GM12878 (cell line): ENCODE measurements at regions not wholly inside any gene's neighbourhood (a gene's known extent, or its start where the extent isn't known, plus 50 kb on each side); places are given as distances from the start of the nearest gene placed in this dataset.

ENCODE experiments used
- ATAC-seq: fragments of 200-7000 bp; cut with Tn5 transposase; 3 replicates; pipeline ENCODE4 v1.9.1; 2020; ENCODE audit warnings: mild to moderate bottlenecking, moderate library complexity
- BruUV-seq: library from RNA; stranded (reverse); fragments of 400-500 nt; replicated peaks from 2 replicates; lab custom pipeline; 2021; lab: Mats Ljungman, UMichigan
- CTCF ChIA-PET: fragments of 300-600 bp; sonication (Branson Sonifier 250); formaldehyde crosslinking; extraction: SDS; loops from one replicate; lab custom pipeline; 2021; ENCODE audit warnings: inconsistent platforms; lab: Yijun Ruan, JAX
- POLR2A ChIA-PET: fragments of 350-600 bp; formaldehyde crosslinking; extraction: SDS; loops from one replicate; lab custom pipeline; 2021; ENCODE audit warnings: inconsistent platforms; lab: Charles Lee
- RAD21 ChIA-PET: fragments of 300-600 bp; sonication (Branson Sonifier 250); formaldehyde crosslinking; loops from one replicate; lab custom pipeline; 2023; ENCODE audit warnings: antibody characterized with exemption; ENCODE audit not compliant: unreplicated experiment; lab: Charles Lee
- SMC1A ChIA-PET: fragments of 300-600 bp; sonication (Branson Sonifier 250); formaldehyde crosslinking; loops from one replicate; lab custom pipeline; 2023; ENCODE audit not compliant: unreplicated experiment, uncharacterized antibody; lab: Charles Lee
- DNase-seq: peaks from one replicate; pipeline ENCODE4 v3.0.0-alpha.2; 2011; ENCODE audit warnings: low read depth, low spot score
- FAIRE-seq: peaks from 3 replicates; lab custom pipeline; 2011; peaks lifted over from hg19 to GRCh38; lab: Jason Lieb, UNC
- H2AFZ ChIP-seq: 2 replicates; pipeline ENCODE4 v1.6.0; 2011; ENCODE audit warnings: low read depth, low read length, control low read depth; ENCODE audit not compliant: control insufficient read depth
- H3K27ac ChIP-seq: 2 replicates; pipeline ENCODE4 v1.5.1; 2011; ENCODE audit warnings: control low read depth; ENCODE audit not compliant: control insufficient read depth, insufficient read depth
- H3K27me3 ChIP-seq, 2 experiments: replicated peaks in 1 of 2; 2 replicates each; pipeline versions ENCODE4 v1.6.0 to v1.6.1; 2011; ENCODE audit warnings: low read length in 1 of 2; ENCODE audit not compliant: control insufficient read depth in 2 of 2, insufficient read depth in 2 of 2
- H3K36me3 ChIP-seq, 2 experiments: 2 replicates each; pipeline ENCODE4 v1.5.1; 2011; ENCODE audit warnings: low read length in 1 of 2; ENCODE audit not compliant: control insufficient read depth in 2 of 2, insufficient read depth in 2 of 2
- H3K4me1 ChIP-seq: 2 replicates; pipeline ENCODE4 v1.6.1; 2011; ENCODE audit warnings: mild to moderate bottlenecking, low read length, moderate library complexity, mixed read lengths; ENCODE audit not compliant: control insufficient read depth, insufficient read depth
- H3K4me2 ChIP-seq: 2 replicates; pipeline ENCODE4 v1.6.0; 2011; ENCODE audit warnings: control low read depth; ENCODE audit not compliant: control insufficient read depth, insufficient read depth
- H3K4me3 ChIP-seq: fragments of 200-600 bp; sonication (generic); 2 replicates; pipeline ENCODE4 v1.5.1; 2016
- H3K79me2 ChIP-seq: 2 replicates; pipeline ENCODE4 v1.6.0; 2011; ENCODE audit warnings: low read length; ENCODE audit not compliant: control insufficient read depth, insufficient read depth
- H3K9ac ChIP-seq: 2 replicates; pipeline ENCODE4 v1.8.0; 2011; ENCODE audit warnings: low read length, control low read depth, mixed read lengths; ENCODE audit not compliant: control insufficient read depth, insufficient read depth
- H3K9me3 ChIP-seq: replicated peaks from 3 replicates; pipeline ENCODE4 v1.5.1; 2011; ENCODE audit warnings: mild to moderate bottlenecking, low read length; ENCODE audit not compliant: control insufficient read depth, insufficient read depth
- H4K20me1 ChIP-seq: 2 replicates; pipeline ENCODE4 v1.6.0; 2011; ENCODE audit not compliant: control insufficient read depth, insufficient read depth
- CHD2 ChIP-seq: IDR thresholded peaks from 2 replicates; pipeline ENCODE4 v1.6.1; 2011; ENCODE audit warnings: low read depth, low read length, improper control_type of control experiment, borderline replicate concordance
- DPF2 ChIP-seq: fragments of 450-650 bp; IDR thresholded peaks from 2 replicates; pipeline ENCODE4 v1.6.1; 2017; ENCODE audit warnings: mild to moderate bottlenecking
- GABPA ChIP-seq: IDR thresholded peaks from 2 replicates; pipeline ENCODE4 v1.6.1; 2014; ENCODE audit warnings: antibody characterized with exemption, low read depth, mild to moderate bottlenecking, inconsistent platforms
- IRF3 ChIP-seq: fragments of 450-650 bp; IDR thresholded peaks from 2 replicates; pipeline ENCODE4 v1.6.1; 2014; ENCODE audit warnings: mild to moderate bottlenecking
- JUNB ChIP-seq: IDR thresholded peaks from 2 replicates; pipeline ENCODE4 v1.6.1; 2016; ENCODE audit warnings: antibody characterized with exemption, mild to moderate bottlenecking
- MEF2A ChIP-seq: IDR thresholded peaks from 2 replicates; pipeline ENCODE4 v1.6.1; 2011; ENCODE audit warnings: low read depth, mild to moderate bottlenecking, low read length, moderate library complexity; ENCODE audit not compliant: insufficient read depth
- MLLT1 ChIP-seq: fragments of 450-650 bp; IDR thresholded peaks from 2 replicates; pipeline ENCODE4 v1.6.1; 2016; ENCODE audit warnings: mild to moderate bottlenecking
- MYC ChIP-seq: IDR thresholded peaks from 2 replicates; pipeline ENCODE4 v1.6.1; 2011; ENCODE audit warnings: mild to moderate bottlenecking, low read length, moderate library complexity, inconsistent platforms; ENCODE audit not compliant: insufficient read depth, insufficient replicate concordance, insufficient read length, severe bottlenecking
- NFXL1 ChIP-seq: fragments of 450-650 bp; IDR thresholded peaks from 2 replicates; pipeline ENCODE4 v1.6.1; 2017; ENCODE audit warnings: antibody characterized with exemption, mild to moderate bottlenecking, borderline replicate concordance
- NRF1 ChIP-seq: conservative IDR thresholded peaks from 2 replicates; pipeline ENCODE4 v1.6.1; 2011; ENCODE audit warnings: mild to moderate bottlenecking, low read depth, low read length, improper control_type of control experiment
- RELA ChIP-seq: fragments of 450-650 bp; IDR thresholded peaks from 2 replicates; pipeline ENCODE4 v1.8.0; 2014; ENCODE audit warnings: borderline replicate concordance; ENCODE audit not compliant: partially characterized antibody
- RELB ChIP-seq: fragments of 450-650 bp; IDR thresholded peaks from 2 replicates; pipeline ENCODE4 v1.6.1; 2017; ENCODE audit warnings: low read depth, mild to moderate bottlenecking, moderate library complexity
- SMARCA5 ChIP-seq: fragments of 450-650 bp; IDR thresholded peaks from 2 replicates; pipeline ENCODE4 v1.6.1; 2017; ENCODE audit warnings: mild to moderate bottlenecking
- SREBF1 ChIP-seq: IDR thresholded peaks from 2 replicates; pipeline ENCODE4 v1.6.1; 2012; ENCODE audit warnings: mild to moderate bottlenecking, low read length
- WRNIP1 ChIP-seq: IDR thresholded peaks from 2 replicates; pipeline ENCODE4 v1.6.1; 2011; ENCODE audit warnings: low read depth, low read length, improper control_type of control experiment, borderline replicate concordance
- ZNF274 ChIP-seq: IDR thresholded peaks from one replicate; pipeline ENCODE4 v1.8.0; 2011; ENCODE audit not compliant: insufficient read length, insufficient read depth
- ZSCAN29 ChIP-seq: fragments of 450-650 bp; IDR thresholded peaks from 2 replicates; pipeline ENCODE4 v1.6.1; 2017; ENCODE audit warnings: mild to moderate bottlenecking, moderate library complexity
- WGBS: methylation state at CpG from one replicate; pipeline ENCODE4 v1.1.6; 2016; ENCODE audit warnings: low lambda C conversion rate; ENCODE audit not compliant: insufficient replicate concordance, insufficient coverage; ENCODE audit errors: missing lambda C conversion rate; 5-methylcytosine and 5-hydroxymethylcytosine counted together
- in situ Hi-C: fragments of 300-500 bp; cut with MboI; formaldehyde crosslinking; loops from 9 replicates; pipeline ENCODE4 v1.14.3; 2018; ENCODE audit warnings: mixed read lengths
- intact Hi-C: fragments of 100-400 bp; cut with micrococcal nuclease; formaldehyde crosslinking; loops from one replicate; pipeline ENCODE4 v1.14.2; 2022; ENCODE audit not compliant: unreplicated experiment

- 2% methylated on average over 2 of the region's 2 CpGs for WGBS
- no TSS peak for BruUV-seq
- no peak overlapping the region for H3K27ac ChIP-seq
- H3K27me3 ChIP-seq, result no peaks in the 10 kb centered on the region
- ATAC-seq (no peak), DNase-seq (no peak), FAIRE-seq (no peak)
- H3K9ac ChIP-seq, result no peak overlapping the region
- SMC1A ChIA-PET, result no interaction called here
- RAD21 ChIA-PET, result no interaction called here
- H3K9me3 ChIP-seq, result no peaks in the 10 kb centered on the region
- no peaks in the 10 kb centered on the region for H3K4me1 ChIP-seq
- in situ Hi-C loops, result no loop called here
- H3K36me3 ChIP-seq, result no peaks in the 10 kb centered on the region
- no peak overlapping the region for H3K4me2 ChIP-seq
- CTCF ChIA-PET, result interaction anchor here (2.1 kb wide), 1 partner anchor 19 kb away, joined by 11 read pairs; no protein-coding TSS in a partner anchor
- H2AFZ ChIP-seq, result no peak overlapping the region
- no peaks in the 10 kb centered on the region for H4K20me1 ChIP-seq
- TF ChIP-seq WRNIP1, result no peak
- no peak for TF ChIP-seq DPF2
- TF ChIP-seq CHD2, result no peak
- no peak for TF ChIP-seq IRF3
- no peak for TF ChIP-seq SREBF1
- no peak for TF ChIP-seq NRF1
- TF ChIP-seq MLLT1, result no peak
- no peak for TF ChIP-seq NFXL1
- no peak for TF ChIP-seq RELA
- no peak for TF ChIP-seq JUNB
- no peak for TF ChIP-seq ZSCAN29
- TF ChIP-seq MYC, result no peak
- TF ChIP-seq GABPA, result no peak
- TF ChIP-seq ZNF274, result no peak
- TF ChIP-seq SMARCA5, result no peak
- no peak for TF ChIP-seq RELB
- TF ChIP-seq MEF2A, result no peak
- POLR2A ChIA-PET, result no interaction called here
- intact Hi-C loops, result no loop called here
- no peak overlapping the region for H3K4me3 ChIP-seq
- no peaks in the 10 kb centered on the region for H3K79me2 ChIP-seq
Observed at GRCh38 chr17:70786081-70786480, 616.7 kb downstream of the KCNJ2 start.
